GM12878 (cell line): ENCODE measurements at regions not wholly inside any gene's neighbourhood (a gene's known extent, or its start where the extent isn't known, plus 50 kb on each side); places are given as distances from the start of the nearest gene placed in this dataset.

Source experiments
- BRCA1 ChIP-seq: IDR thresholded peaks from 2 replicates; pipeline ENCODE4 v1.6.1; 2011; ENCODE audit warnings: low read depth, low read length, improper control_type of control experiment
- EP300 ChIP-seq, 2 experiments: fragments of 150-350 bp in 1 of 2; IDR thresholded peaks; 2 replicates each; pipeline ENCODE4 v1.6.1; 2011 to 2012; ENCODE audit warnings: low read depth in 2 of 2, low read length in 2 of 2, borderline replicate concordance in 1 of 2, improper control_type of control experiment in 1 of 2, inconsistent platforms in 1 of 2; ENCODE audit not compliant: control insufficient read depth in 1 of 2
- ESRRA ChIP-seq: IDR thresholded peaks from 2 replicates; pipeline ENCODE4 v1.6.1; 2012; ENCODE audit warnings: mild to moderate bottlenecking, low read length, improper control_type of control experiment
- MYC ChIP-seq: IDR thresholded peaks from 2 replicates; pipeline ENCODE4 v1.6.1; 2011; ENCODE audit warnings: mild to moderate bottlenecking, low read length, moderate library complexity, inconsistent platforms; ENCODE audit not compliant: insufficient read depth, insufficient replicate concordance, insufficient read length, severe bottlenecking
- PAX8 ChIP-seq: fragments of 450-650 bp; IDR thresholded peaks from 2 replicates; pipeline ENCODE4 v1.6.1; 2017; ENCODE audit warnings: mild to moderate bottlenecking, moderate library complexity
- POLR2A ChIP-seq: IDR thresholded peaks from 2 replicates; pipeline ENCODE4 v1.6.1; 2011; ENCODE audit warnings: low read depth, mild to moderate bottlenecking, low read length
- POLR2AphosphoS5 ChIP-seq: IDR thresholded peaks from 2 replicates; pipeline ENCODE4 v1.6.1; 2011; ENCODE audit warnings: mild to moderate bottlenecking, low read length, inconsistent platforms
- TBL1XR1 ChIP-seq: IDR thresholded peaks from 2 replicates; pipeline ENCODE4 v1.6.1; 2012; ENCODE audit warnings: low read depth, low read length, improper control_type of control experiment
- TF ChIP-seq, protein P1 (sequence below): fragments of 450-650 bp; formaldehyde crosslinking; IDR thresholded peaks from 2 replicates; pipeline ENCODE4 v1.4.0; 2022; ENCODE audit warnings: mild to moderate bottlenecking, moderate library complexity
- TF ChIP-seq, protein P2 (sequence below), 3 experiments: IDR thresholded peaks in 2 of 3; conservative IDR thresholded peaks in 1 of 3; 2 replicates each; pipeline ENCODE4 v1.5.1; 2011; ENCODE audit warnings: low read depth in 3 of 3, low read length in 3 of 3, mild to moderate bottlenecking in 3 of 3, control low read depth in 2 of 3, moderate library complexity in 2 of 3, inconsistent platforms in 1 of 3, mixed read lengths in 1 of 3; ENCODE audit not compliant: control insufficient read depth in 2 of 3, insufficient read depth in 1 of 3; ENCODE audit errors: extremely low read depth in 1 of 3

DNA sequence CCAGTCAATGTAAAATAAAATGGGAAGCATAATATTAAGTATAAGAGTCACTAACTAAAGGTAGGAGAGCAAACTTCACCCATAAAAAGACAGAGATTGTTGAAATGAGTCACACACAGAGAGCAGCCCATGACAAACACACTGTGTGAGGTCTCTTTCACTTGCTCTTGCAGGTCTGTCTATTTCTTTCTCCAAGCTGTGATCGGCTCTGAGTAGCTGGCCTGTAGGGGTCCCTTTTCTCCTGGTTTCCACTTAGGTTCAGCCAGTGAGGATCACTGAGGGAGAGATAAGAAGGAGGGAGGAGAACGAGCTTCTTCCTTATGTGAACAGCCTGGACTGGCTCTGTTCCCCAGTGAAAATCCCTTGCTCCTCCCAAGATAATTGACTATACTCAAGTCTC lies 133.7 kb upstream of the HS3ST3A1 start:
- no peak for TF ChIP-seq TBL1XR1
- TF ChIP-seq ESRRA, result no peak
- no peak for TF ChIP-seq MYC
- no peak for TF ChIP-seq PAX8
- TF ChIP-seq POLR2AphosphoS5, result no peak
- TF ChIP-seq, protein P1, sequence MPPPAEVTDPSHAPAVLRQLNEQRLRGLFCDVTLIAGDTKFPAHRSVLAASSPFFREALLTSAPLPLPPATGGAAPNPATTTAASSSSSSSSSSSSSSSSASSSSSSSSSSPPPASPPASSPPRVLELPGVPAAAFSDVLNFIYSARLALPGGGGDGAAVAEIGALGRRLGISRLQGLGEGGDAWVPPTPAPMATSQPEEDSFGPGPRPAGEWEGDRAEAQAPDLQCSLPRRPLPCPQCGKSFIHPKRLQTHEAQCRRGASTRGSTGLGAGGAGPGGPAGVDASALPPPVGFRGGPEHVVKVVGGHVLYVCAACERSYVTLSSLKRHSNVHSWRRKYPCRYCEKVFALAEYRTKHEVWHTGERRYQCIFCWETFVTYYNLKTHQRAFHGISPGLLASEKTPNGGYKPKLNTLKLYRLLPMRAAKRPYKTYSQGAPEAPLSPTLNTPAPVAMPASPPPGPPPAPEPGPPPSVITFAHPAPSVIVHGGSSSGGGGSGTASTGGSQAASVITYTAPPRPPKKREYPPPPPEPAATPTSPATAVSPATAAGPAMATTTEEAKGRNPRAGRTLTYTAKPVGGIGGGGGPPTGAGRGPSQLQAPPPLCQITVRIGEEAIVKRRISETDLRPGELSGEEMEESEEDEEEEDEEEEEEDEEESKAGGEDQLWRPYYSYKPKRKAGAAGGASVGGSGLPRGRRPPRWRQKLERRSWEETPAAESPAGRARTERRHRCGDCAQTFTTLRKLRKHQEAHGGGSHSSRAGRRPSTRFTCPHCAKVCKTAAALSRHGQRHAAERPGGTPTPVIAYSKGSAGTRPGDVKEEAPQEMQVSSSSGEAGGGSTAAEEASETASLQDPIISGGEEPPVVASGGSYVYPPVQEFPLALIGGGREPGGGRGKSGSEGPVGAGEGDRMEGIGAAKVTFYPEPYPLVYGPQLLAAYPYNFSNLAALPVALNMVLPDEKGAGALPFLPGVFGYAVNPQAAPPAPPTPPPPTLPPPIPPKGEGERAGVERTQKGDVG (CRISPR knock-in tag), result no peak
- no peak for TF ChIP-seq BRCA1
- TF ChIP-seq, protein P2, sequence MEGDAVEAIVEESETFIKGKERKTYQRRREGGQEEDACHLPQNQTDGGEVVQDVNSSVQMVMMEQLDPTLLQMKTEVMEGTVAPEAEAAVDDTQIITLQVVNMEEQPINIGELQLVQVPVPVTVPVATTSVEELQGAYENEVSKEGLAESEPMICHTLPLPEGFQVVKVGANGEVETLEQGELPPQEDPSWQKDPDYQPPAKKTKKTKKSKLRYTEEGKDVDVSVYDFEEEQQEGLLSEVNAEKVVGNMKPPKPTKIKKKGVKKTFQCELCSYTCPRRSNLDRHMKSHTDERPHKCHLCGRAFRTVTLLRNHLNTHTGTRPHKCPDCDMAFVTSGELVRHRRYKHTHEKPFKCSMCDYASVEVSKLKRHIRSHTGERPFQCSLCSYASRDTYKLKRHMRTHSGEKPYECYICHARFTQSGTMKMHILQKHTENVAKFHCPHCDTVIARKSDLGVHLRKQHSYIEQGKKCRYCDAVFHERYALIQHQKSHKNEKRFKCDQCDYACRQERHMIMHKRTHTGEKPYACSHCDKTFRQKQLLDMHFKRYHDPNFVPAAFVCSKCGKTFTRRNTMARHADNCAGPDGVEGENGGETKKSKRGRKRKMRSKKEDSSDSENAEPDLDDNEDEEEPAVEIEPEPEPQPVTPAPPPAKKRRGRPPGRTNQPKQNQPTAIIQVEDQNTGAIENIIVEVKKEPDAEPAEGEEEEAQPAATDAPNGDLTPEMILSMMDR (IDR thresholded peaks at IDR 0.05 in 2 of 3, conservative IDR thresholded peaks at IDR 0.05 in 1 of 3; ENCODE audit: control insufficient read depth in 2 of 3, extremely low read depth in 1 of 3, insufficient read depth in 1 of 3, low read depth in 3 of 3, low read length in 3 of 3), result no peak
- TF ChIP-seq EP300 (IDR thresholded peaks at IDR 0.05; ENCODE audit: borderline replicate concordance in 1 of 2, control insufficient read depth in 1 of 2, low read depth in 2 of 2, low read length in 2 of 2), result no peak
- TF ChIP-seq POLR2A, result no peak
